Spleen (tissue), 7 donors: ENCODE measurements at regions not wholly inside any gene's neighbourhood (a gene's known extent, or its start where the extent isn't known, plus 50 kb on each side); places are given as distances from the start of the nearest gene placed in this dataset.

Source experiments
- CTCF ChIP-seq, 11 experiments: fragments of 200-600 bp in 7 of 11; fragments of 450-650 bp in 4 of 11; sonication (generic) in 4 of 11; IDR thresholded peaks in 8 of 11; conservative IDR thresholded peaks in 3 of 11; 1 replicate in 7 of 11; 2 replicates in 4 of 11; pipeline versions ENCODE4 v1.4.0 to v1.8.0; 2016 to 2021; ENCODE audit warnings: antibody characterized with exemption in 11 of 11, inconsistent platforms in 4 of 11, mild to moderate bottlenecking in 1 of 11
- POLR2A ChIP-seq, 3 donors: fragments of 450-650 bp; IDR thresholded peaks; one replicate each; pipeline ENCODE4 v1.5.1; 2017; ENCODE audit warnings: antibody characterized with exemption in 3 of 3, mild to moderate bottlenecking in 1 of 3
- donor health status: DM: no; HTN: no; CAD: no; lungs with moderate emphysema.
- donor health status: DM: no; HTN: no; CAD: no.
- donor health status: DM: no; HTN: no; CAD: no.

- no peak for TF ChIP-seq CTCF (IDR thresholded peaks at IDR 0.05 in 8 of 11, conservative IDR thresholded peaks at IDR 0.05 in 3 of 11)
- TF ChIP-seq POLR2A (IDR thresholded peaks at IDR 0.05), result no peak
Measured at GRCh38 chr9:36763778-36764177, 191.1 kb downstream of the MELK start.
